D341Med (cell line): ENCODE measurements at regions not wholly inside any gene's neighbourhood (a gene's known extent, or its start where the extent isn't known, plus 50 kb on each side); places are given as distances from the start of the nearest gene placed in this dataset.
"Not testable (repeated sequence)": the region's sequence is repeated elsewhere in the genome, so short reads cannot be mapped to it uniquely, and the experiment has no call there.

Source experiments
- DNase-seq: peaks from one replicate; pipeline ENCODE4 v3.0.0; 2012; ENCODE audit warnings: low spot score

GRCh38 chr2:185384822-185385560 lies 353.6 kb upstream of the FSIP2 start:
- no peak for DNase-seq

DNA sequence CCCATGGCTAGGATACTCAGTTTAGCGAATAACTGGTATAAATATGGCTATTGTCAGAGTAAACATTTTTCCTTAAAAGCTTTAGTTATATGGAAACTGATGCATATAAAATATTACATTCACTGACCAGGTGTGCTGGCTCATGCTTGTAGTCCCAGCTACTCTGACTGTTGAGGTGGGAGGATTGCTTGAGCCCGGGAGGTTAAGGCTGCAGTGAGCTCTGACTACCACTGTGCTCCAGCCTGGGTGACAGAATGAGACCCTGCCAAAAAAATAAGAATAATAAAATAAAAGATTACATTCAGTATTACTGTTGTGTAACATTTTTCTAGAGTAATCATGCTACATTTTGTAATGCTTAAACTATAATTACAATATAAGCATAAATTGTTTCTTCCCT lies 350.4 kb upstream of the FSIP2 start:
- DNase-seq, result no peak

DNA sequence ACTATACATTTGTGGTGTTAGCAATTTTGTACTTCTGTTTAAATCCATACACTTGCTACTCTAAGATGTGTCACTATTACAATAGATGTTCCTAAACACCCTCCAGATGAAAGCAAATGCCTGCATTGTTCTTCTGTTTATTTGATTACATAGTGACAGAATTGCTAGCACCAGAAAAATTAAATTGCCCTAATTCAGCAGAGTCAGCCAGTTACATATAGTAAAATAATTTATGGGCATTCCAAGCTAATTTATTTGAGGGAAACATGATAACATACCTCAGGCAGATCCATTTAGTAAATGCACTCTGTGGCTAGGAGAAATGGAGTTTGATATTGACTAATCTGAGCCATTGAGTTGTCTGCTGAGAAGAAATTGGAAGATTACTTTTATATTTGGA lies 347.1 kb upstream of the FSIP2 start:
- no peak for DNase-seq

- no peak for DNase-seq
These were observed 345.5 kb upstream of the FSIP2 start for GRCh38 chr2:185393091-185393490.

DNA sequence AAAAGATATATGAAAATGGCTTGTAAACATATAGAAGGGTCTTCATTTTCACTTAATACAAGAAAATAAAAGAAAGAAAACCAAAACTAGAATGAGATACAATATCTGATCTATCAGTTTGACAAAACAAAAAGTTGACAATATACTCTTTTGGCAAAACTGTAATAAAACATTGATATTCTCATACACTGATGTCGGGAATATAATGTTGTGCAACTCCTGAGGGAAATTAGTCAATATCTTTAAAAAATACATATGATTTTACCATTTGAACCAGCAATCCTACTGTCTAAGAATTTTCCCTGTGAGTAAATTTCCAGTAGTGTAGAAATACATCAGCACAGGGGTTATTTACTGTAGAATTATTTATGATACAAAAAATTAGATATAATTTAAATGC lies 336.1 kb upstream of the FSIP2 start:
- no peak for DNase-seq

GRCh38 chr2:185404578-185404977 lies 334.0 kb upstream of the FSIP2 start:
- no peak for DNase-seq

DNA sequence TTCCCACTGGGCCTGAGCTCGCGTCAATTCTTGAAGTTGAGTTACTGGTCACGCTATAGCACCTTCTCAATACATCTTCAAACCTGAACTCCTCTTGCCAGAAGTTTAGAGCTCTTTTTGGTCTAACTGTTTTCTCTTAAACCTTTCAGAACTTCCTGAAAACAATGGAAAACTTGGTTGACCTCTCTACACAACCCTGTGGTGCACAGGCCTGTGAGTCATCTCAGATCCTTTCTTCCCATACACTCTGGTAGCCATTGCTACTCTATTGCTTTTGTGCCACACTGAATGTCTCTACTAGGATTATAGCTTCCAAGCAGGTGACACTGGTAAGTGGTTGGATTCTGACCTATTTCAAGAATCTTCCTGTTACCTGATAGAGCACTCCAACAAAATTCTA lies 321.5 kb upstream of the FSIP2 start:
- no peak for DNase-seq

- no peak for DNase-seq
These were observed 320.9 kb upstream of the FSIP2 start for GRCh38 chr2:185417688-185418087.

DNA sequence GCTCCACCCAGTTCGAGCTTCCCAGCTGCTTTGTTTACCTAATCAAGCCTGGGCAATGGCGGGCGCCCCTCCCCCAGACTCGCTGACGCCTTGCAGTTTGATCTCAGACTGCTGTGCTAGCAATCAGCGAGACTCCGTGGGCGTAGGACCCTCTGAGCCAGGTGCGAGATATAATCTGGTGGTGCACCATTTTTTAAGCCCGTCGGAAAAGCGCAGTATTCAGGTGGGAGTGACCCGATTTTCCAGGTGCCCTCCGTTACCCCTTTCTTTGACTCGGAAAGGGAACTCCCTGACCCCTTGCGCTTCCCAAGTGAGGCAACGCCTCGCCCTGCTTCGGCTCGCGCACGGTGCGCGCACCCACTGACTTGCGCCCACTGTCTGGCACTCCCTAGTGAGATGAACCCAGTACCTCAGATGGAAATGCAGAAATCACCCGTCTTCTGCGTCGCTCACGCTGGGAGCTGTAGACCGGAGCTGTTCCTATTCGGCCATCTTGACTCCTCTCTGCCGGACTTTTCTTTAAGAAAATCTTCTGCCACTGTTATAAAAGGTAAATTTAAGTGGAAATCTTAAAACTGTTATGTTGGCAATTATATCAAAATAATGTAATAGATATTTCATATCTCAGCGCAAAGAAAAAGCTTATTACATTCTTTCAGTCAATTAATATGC lies 313.5 kb upstream of the FSIP2 start:
- not testable (repeated sequence) for DNase-seq

- no peak for DNase-seq
These were observed 310.6 kb upstream of the FSIP2 start for GRCh38 chr2:185428000-185428399.

DNA sequence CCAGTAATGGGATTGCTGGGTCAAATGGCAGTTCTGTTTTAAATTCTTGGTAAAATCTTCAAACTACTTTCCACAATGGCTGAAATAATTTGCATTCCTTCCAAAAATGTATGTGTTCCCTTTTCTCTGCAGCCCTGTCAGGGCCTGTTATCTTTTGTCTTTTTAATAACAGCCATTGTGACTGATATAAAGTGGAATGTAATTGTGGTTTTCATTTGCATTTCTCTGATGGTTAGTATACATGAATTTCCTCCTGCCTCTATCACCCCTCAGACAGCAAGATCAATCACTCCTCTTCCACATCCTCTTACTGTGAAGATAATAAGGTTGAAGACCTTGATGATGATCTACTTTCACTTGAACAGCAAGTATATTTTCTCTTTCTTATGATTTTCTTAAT lies 304.8 kb upstream of the FSIP2 start:
- DNase-seq, result no peak

DNA sequence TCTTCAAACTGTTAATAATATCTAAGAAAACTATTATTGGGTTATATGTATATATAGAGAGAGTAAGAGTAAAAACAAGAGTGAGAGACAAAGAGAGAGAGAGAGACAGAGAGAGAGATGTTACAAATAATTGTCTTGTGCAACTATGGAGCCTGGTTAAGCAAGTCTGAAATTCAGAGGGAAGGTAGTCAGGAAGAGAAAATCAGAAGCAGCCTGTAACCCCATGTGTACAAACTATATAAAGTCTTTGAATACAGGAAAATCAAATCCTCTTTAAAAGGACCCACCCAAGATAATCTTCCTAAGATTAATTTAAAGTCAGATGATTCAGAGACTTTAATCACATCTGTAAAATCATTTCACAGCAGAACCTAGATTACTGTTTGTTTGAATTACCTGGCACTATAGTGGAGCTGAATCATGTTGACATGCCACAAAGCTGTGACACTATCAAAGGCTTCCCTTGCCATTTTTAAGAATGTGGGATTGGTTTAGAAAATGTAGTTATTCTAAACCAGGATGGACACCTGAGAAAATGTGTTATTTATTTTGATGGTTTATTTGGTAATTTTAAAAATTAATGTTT lies 301.7 kb upstream of the FSIP2 start:
- DNase-seq, result no peak

DNA sequence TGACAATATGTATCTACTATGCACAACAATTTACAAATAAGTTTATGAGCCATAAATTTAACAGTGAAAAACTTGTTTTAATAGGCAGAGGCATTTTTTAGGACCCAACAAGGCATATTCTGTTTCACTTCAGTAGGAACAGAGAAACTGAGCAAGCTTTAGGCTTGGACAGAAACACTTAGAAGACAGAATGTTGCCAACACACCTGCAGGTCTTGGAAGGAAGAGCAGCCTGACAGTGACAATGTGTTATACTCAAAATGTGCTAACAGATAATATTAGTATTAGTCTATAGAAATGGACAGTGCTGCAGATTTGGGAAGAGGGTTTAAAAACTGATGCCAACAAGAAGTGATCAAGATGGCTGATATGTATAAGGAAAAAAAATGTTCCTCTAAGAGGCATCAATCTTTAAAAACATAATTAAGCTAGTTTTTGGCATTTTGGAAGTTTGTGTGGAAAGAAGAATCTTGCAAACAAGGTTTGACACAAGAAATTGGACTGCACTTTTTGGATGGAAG lies 297.1 kb upstream of the FSIP2 start:
- DNase-seq, result no peak

- DNase-seq, result no peak
These were observed 282.1 kb upstream of the FSIP2 start for GRCh38 chr2:185456517-185456916.

- no peak for DNase-seq
These were observed 275.1 kb upstream of the FSIP2 start for GRCh38 chr2:185463481-185463880.

GRCh38 chr2:185466915-185467314 lies 271.7 kb upstream of the FSIP2 start:
- DNase-seq, result no peak

DNA sequence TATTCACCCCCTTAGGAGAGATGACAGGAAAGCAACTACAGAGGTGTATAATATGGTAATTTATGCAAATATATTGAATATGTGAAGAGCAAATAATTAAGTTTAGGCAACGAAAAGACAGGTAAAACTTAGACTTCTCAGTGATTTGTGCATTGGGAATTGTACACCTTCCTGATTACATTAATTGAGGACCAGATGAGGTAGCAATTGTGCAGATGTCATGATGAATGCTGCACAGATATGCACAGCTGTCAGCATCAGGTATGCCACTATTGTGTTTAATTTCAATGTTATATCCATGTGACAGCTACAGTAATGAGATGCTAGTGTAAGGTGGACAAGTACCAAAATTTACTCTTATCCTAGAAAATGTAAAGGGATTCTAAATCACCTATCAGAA lies 267.2 kb upstream of the FSIP2 start:
- DNase-seq, result no peak

- no peak for DNase-seq
These were observed 266.0 kb upstream of the FSIP2 start for GRCh38 chr2:185472574-185472973.

DNA sequence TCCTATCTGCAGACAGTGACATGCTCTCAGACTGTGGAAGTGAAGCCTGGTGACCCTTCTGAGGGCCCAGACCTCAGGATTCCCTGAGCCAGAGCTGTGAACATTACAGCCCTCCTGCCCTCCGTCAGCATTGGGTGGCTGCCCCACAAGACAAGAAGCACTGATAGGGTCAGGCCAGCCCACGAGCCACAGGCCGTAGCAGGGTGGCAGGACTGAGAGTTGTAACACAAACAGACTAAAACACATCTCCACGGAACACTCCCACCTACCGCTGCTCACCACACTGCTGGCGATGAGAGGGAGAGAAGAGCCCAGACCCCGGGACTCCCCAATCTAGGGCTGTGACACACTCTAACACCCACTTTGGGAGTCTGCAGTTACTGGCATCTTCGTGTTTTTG lies 264.8 kb upstream of the FSIP2 start:
- no peak for DNase-seq

DNA sequence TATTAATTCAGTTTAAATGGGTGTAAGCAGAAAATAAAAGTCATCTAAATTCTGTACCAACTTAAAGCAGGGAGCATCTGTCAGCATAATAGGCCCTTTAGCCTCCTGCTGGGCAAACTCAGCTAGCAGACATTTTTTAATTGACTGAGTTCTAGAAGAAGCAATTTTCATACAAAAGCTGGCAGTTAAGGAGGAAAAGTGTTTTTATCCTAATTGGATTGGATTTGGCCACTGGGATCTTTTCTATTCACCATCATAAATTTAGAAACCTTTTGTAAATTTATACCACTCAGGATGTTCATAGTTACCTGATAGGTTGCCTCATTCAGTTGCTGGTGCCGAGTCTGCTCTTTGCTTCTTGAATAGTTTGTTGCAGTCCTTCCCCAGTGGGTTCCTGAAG lies 262.7 kb upstream of the FSIP2 start:
- DNase-seq, result no peak

GRCh38 chr2:185477452-185477851 lies 261.2 kb upstream of the FSIP2 start:
- DNase-seq, result no peak

DNA sequence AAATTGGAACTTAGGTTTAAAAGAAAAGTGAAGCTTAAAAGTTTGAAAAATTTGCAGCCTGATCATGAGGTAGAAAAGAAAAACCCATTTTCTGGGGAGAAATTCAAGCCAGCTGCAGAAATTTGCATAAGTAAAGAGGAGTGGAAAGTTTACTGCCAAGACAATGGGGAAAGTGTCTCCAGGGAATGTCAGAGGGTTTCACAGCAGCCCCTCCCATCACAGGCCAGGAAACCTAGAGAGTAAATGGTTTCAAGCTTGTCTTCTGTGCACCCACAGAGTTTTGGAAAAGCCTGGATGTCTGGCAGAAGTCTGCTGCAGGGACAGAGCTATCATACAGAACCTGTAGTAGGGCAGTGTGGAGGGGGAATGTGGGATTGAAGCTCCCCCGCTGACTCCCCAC lies 254.0 kb upstream of the FSIP2 start:
- DNase-seq, result no peak

DNA sequence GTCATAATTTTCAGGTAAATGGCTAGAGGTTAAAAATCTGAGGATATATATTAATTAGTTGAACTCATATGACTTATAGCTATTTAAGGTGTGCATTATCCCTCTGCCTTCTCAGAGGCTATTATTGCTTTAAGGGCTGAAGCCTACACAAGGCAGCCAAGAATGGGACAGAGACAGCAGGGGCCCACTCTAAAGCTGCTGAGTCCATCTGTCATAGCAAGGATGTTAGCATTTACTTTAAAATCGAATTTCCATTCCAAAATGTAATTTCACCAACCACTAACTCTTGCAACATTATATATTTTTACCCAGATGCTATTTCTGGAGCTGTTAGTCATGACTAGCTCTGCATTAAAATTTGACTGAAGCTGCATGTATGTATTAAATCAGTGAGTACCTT lies 236.3 kb upstream of the FSIP2 start:
- DNase-seq, result no peak
